ENCODE measurements at regions not wholly inside any gene's neighbourhood (a gene's known extent, or its start where the extent isn't known, plus 50 kb on each side); places are given as distances from the start of the nearest gene placed in this dataset.

DNA sequence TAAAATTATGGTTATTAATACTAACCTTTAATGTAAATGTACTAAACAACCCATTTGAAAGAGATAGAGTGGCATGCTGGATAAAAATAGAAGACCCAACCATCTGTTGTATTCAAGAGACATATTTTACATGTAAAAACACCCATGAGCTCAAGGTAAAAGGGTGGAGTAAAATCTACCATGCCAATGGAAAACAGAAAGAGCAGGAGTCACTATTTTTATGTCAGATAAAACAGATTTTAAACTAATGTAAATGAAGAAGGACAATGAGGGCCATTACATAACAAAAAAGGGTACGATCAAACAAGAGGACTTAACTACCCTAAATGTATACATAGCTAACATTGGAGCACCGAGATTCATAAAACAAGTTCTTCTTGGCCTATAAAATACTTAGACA is 66.3 kb downstream of the ITM2A start:
- Histone ChIP-seq H3K79me2 (replicated peaks; ENCODE audit: insufficient read depth) (no peaks in the 10 kb centered on the region), H3K4me3 (no peak overlapping the region), H3K27ac (ENCODE audit: low read depth) (no peak overlapping the region), H3K27me3 (ENCODE audit: insufficient read depth) (no peaks in the 10 kb centered on the region), H4K20me1 (replicated peaks; ENCODE audit: insufficient read depth) (no peaks in the 10 kb centered on the region), H3K36me3 (ENCODE audit: insufficient read depth) (no peaks in the 10 kb centered on the region), H3K9me2 (ENCODE audit: insufficient read depth) (no peaks in the 10 kb centered on the region; the same call in 1 of the 2 replicates), H2AFZ (no peak overlapping the region), H3K4me1 (ENCODE audit: insufficient read depth) (peaks cover 3% of the 10 kb centered on the region; the same call in 1 of the 2 replicates), H3F3A (replicated peaks; ENCODE audit: low read depth) (no peaks in the 10 kb centered on the region), H3K4me2 (peak overlapping the region; percentile 50)
- Mint-ChIP-seq H3K27me3 (ENCODE audit: insufficient read depth, low read depth, poor library complexity) (peaks cover 2% of the 10 kb centered on the region), H3K4me1 (peaks cover 17% of the 10 kb centered on the region), H3K4me3 (no peak overlapping the region), H3K36me3 (ENCODE audit: low read depth) (no peaks in the 10 kb centered on the region), H3K9me3 (no peaks in the 10 kb centered on the region), H3K27ac (no peak overlapping the region)
- DNase-seq (ENCODE audit: low spot score), result no peak
- no peak for TF ChIP-seq ZNF114 (CRISPR knock-in tag; IDR thresholded peaks at IDR 0.05)
- TF ChIP-seq, protein P1, sequence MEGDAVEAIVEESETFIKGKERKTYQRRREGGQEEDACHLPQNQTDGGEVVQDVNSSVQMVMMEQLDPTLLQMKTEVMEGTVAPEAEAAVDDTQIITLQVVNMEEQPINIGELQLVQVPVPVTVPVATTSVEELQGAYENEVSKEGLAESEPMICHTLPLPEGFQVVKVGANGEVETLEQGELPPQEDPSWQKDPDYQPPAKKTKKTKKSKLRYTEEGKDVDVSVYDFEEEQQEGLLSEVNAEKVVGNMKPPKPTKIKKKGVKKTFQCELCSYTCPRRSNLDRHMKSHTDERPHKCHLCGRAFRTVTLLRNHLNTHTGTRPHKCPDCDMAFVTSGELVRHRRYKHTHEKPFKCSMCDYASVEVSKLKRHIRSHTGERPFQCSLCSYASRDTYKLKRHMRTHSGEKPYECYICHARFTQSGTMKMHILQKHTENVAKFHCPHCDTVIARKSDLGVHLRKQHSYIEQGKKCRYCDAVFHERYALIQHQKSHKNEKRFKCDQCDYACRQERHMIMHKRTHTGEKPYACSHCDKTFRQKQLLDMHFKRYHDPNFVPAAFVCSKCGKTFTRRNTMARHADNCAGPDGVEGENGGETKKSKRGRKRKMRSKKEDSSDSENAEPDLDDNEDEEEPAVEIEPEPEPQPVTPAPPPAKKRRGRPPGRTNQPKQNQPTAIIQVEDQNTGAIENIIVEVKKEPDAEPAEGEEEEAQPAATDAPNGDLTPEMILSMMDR (conservative IDR thresholded peaks at IDR 0.05; ENCODE audit: low read depth in 2 of 2), result no peak
- no peak for TF ChIP-seq EZH2 (IDR thresholded peaks at IDR 0.05; ENCODE audit: low read depth, unreplicated experiment)
- TF ChIP-seq STAT1 (IDR thresholded peaks at IDR 0.05; ENCODE audit: unreplicated experiment), result no peak
- no peak for TF ChIP-seq ETS1 (IDR thresholded peaks at IDR 0.05)
- TF ChIP-seq REST (IDR thresholded peaks at IDR 0.05; ENCODE audit: unreplicated experiment), result no peak
- no peak for TF ChIP-seq CREB1 (CRISPR knock-in tag; IDR thresholded peaks at IDR 0.05; ENCODE audit: low read depth)
- TF ChIP-seq ZNF331 (CRISPR knock-in tag; IDR thresholded peaks at IDR 0.05; ENCODE audit: low read depth), result no peak
- no peak for TF ChIP-seq POLR2AphosphoS5 (IDR thresholded peaks at IDR 0.05; ENCODE audit: low read depth)
- TF ChIP-seq NANOG (IDR thresholded peaks at IDR 0.05; ENCODE audit: borderline replicate concordance), result no peak
- no peak for TF ChIP-seq JUNB (IDR thresholded peaks at IDR 0.05; ENCODE audit: unreplicated experiment)
- TF ChIP-seq EZH2phosphoT487 (IDR thresholded peaks at IDR 0.05; ENCODE audit: unreplicated experiment), result no peak
- TF ChIP-seq, protein P2, sequence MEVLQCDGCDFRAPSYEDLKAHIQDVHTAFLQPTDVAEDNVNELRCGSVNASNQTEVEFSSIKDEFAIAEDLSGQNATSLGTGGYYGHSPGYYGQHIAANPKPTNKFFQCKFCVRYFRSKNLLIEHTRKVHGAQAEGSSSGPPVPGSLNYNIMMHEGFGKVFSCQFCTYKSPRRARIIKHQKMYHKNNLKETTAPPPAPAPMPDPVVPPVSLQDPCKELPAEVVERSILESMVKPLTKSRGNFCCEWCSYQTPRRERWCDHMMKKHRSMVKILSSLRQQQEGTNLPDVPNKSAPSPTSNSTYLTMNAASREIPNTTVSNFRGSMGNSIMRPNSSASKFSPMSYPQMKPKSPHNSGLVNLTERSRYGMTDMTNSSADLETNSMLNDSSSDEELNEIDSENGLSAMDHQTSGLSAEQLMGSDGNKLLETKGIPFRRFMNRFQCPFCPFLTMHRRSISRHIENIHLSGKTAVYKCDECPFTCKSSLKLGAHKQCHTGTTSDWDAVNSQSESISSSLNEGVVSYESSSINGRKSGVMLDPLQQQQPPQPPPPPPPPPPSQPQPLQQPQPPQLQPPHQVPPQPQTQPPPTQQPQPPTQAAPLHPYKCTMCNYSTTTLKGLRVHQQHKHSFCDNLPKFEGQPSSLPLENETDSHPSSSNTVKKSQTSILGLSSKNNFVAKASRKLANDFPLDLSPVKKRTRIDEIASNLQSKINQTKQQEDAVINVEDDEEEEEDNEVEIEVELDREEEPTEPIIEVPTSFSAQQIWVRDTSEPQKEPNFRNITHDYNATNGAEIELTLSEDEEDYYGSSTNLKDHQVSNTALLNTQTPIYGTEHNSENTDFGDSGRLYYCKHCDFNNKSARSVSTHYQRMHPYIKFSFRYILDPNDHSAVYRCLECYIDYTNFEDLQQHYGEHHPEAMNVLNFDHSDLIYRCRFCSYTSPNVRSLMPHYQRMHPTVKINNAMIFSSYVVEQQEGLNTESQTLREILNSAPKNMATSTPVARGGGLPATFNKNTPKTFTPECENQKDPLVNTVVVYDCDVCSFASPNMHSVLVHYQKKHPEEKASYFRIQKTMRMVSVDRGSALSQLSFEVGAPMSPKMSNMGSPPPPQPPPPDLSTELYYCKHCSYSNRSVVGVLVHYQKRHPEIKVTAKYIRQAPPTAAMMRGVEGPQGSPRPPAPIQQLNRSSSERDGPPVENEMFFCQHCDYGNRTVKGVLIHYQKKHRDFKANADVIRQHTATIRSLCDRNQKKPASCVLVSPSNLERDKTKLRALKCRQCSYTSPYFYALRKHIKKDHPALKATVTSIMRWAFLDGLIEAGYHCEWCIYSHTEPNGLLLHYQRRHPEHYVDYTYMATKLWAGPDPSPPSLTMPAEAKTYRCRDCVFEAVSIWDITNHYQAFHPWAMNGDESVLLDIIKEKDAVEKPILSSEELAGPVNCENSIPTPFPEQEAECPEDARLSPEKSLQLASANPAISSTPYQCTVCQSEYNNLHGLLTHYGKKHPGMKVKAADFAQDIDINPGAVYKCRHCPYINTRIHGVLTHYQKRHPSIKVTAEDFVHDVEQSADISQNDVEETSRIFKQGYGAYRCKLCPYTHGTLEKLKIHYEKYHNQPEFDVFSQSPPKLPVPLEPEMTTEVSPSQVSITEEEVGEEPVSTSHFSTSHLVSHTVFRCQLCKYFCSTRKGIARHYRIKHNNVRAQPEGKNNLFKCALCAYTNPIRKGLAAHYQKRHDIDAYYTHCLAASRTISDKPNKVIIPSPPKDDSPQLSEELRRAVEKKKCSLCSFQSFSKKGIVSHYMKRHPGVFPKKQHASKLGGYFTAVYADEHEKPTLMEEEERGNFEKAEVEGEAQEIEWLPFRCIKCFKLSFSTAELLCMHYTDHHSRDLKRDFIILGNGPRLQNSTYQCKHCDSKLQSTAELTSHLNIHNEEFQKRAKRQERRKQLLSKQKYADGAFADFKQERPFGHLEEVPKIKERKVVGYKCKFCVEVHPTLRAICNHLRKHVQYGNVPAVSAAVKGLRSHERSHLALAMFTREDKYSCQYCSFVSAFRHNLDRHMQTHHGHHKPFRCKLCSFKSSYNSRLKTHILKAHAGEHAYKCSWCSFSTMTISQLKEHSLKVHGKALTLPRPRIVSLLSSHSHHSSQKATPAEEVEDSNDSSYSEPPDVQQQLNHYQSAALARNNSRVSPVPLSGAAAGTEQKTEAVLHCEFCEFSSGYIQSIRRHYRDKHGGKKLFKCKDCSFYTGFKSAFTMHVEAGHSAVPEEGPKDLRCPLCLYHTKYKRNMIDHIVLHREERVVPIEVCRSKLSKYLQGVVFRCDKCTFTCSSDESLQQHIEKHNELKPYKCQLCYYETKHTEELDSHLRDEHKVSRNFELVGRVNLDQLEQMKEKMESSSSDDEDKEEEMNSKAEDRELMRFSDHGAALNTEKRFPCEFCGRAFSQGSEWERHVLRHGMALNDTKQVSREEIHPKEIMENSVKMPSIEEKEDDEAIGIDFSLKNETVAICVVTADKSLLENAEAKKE (CRISPR knock-in tag; IDR thresholded peaks at IDR 0.05), result no peak
- no peak for ATAC-seq
